Calu3 (cell line): ENCODE measurements at regions not wholly inside any gene's neighbourhood (a gene's known extent, or its start where the extent isn't known, plus 50 kb on each side); places are given as distances from the start of the nearest gene placed in this dataset.

Experiments used
- BruUV-seq: library from RNA; stranded (reverse); fragments of 400-500 nt; replicated peaks from 2 replicates; lab custom pipeline; 2021; lab: Mats Ljungman, UMichigan
- CTCF ChIA-PET: fragments of 300-600 bp; sonication (Branson Sonifier 250); formaldehyde crosslinking; loops from one replicate; lab custom pipeline; 2022; ENCODE audit warnings: antibody characterized with exemption; lab: Charles Lee
- DNase-seq: peaks from one replicate; pipeline ENCODE4 v3.0.0; 2022
- H3K27ac Mint-ChIP-seq: one replicate; pipeline ENCODE4 v1.8.0; 2022; ENCODE audit warnings: mixed read lengths; ENCODE audit not compliant: unreplicated experiment
- H3K27me3 Mint-ChIP-seq: one replicate; pipeline ENCODE4 v1.8.0; 2022; ENCODE audit warnings: mixed read lengths; ENCODE audit not compliant: unreplicated experiment
- H3K36me3 Mint-ChIP-seq: one replicate; pipeline ENCODE4 v1.8.0; 2022; ENCODE audit warnings: mild to moderate bottlenecking, moderate library complexity, mixed read lengths; ENCODE audit not compliant: insufficient read depth, unreplicated experiment
- H3K4me1 Mint-ChIP-seq: one replicate; pipeline ENCODE4 v1.8.0; 2022; ENCODE audit warnings: mild to moderate bottlenecking, low read depth, mixed read lengths; ENCODE audit not compliant: unreplicated experiment
- H3K4me3 Mint-ChIP-seq: one replicate; pipeline ENCODE4 v1.8.0; 2022; ENCODE audit warnings: mild to moderate bottlenecking, low read depth, moderate library complexity, mixed read lengths; ENCODE audit not compliant: unreplicated experiment
- H3K9me3 Mint-ChIP-seq: one replicate; pipeline ENCODE4 v1.8.0; 2022; ENCODE audit warnings: low read depth, mixed read lengths; ENCODE audit not compliant: unreplicated experiment
- intact Hi-C: fragments of 100-400 bp; cut with micrococcal nuclease; formaldehyde crosslinking; loops from one replicate; pipeline ENCODE4 v1.10.0; 2022; ENCODE audit not compliant: unreplicated experiment
- TF ChIP-seq, protein P1 (sequence below): fragments of 200-600 bp; IDR thresholded peaks from one replicate; pipeline ENCODE4 v1.8.0; 2022; ENCODE audit warnings: antibody characterized with exemption; ENCODE audit not compliant: unreplicated experiment

DNA sequence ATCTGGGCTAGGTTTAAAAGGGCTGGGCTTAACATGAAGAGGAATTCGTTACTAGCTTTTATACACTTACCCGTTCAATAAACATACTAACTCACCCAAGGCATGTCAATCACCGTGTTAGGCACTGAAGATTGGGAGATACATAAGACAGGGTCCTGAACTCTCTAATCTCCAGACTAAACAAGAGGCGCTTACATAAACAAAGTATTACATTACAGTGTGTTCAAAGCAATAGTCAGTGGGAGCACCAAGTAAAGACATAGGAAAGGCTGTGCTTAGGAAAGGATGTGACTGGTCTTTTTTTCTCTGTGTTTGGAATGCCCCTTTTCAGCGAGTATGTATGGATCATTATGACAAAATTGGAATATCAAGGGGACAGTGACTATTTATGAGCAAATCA, 203.6 kb upstream of the ADRA1B start:
- Mint-ChIP-seq H3K27me3 (no peaks in the 10 kb centered on the region), H3K4me1 (no peaks in the 10 kb centered on the region), H3K4me3 (no peak overlapping the region), H3K36me3 (no peaks in the 10 kb centered on the region), H3K9me3 (peaks cover 6% of the 10 kb centered on the region), H3K27ac (no peak overlapping the region)
- no peak for DNase-seq
- TF ChIP-seq, protein P1, sequence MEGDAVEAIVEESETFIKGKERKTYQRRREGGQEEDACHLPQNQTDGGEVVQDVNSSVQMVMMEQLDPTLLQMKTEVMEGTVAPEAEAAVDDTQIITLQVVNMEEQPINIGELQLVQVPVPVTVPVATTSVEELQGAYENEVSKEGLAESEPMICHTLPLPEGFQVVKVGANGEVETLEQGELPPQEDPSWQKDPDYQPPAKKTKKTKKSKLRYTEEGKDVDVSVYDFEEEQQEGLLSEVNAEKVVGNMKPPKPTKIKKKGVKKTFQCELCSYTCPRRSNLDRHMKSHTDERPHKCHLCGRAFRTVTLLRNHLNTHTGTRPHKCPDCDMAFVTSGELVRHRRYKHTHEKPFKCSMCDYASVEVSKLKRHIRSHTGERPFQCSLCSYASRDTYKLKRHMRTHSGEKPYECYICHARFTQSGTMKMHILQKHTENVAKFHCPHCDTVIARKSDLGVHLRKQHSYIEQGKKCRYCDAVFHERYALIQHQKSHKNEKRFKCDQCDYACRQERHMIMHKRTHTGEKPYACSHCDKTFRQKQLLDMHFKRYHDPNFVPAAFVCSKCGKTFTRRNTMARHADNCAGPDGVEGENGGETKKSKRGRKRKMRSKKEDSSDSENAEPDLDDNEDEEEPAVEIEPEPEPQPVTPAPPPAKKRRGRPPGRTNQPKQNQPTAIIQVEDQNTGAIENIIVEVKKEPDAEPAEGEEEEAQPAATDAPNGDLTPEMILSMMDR: no peak
- intact Hi-C loops: no loop called here
- no TSS peak for BruUV-seq
- CTCF ChIA-PET: interaction anchor here (1.0 kb wide), 2 partner anchors 23 to 38 kb away, joined by 3 read pairs; no protein-coding TSS in a partner anchor

DNA sequence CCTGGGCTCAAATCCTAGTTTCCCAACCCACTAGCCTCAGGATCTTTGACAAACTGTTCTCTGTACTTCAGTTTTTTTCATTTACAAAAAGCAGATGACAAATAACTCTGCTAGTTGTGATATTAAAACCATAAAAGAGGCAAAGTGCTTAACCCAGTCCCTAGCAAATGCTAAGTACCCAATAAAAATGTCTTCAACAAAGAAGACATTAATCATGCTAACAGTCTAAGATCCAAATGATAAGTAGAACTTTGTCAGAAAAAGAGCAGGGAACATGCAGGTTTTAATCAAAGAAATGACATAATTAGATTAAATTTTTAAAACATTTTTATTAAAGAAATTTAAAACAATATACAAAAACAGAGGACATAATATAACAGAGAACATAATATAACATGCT, 203.0 kb upstream of the ADRA1B start:
- CTCF ChIA-PET: interaction anchor here (1.0 kb wide), 1 partner anchor 23 kb away, joined by 3 read pairs; no protein-coding TSS in a partner anchor
- intact Hi-C loops: no loop called here
- DNase-seq: no peak
- H3K9me3 Mint-ChIP-seq: peaks cover 6% of the 10 kb centered on the region
- H3K27me3 Mint-ChIP-seq: no peaks in the 10 kb centered on the region
- no peak overlapping the region for H3K27ac Mint-ChIP-seq
- TF ChIP-seq, protein P1: no peak
- no peaks in the 10 kb centered on the region for H3K4me1 Mint-ChIP-seq
- no peaks in the 10 kb centered on the region for H3K36me3 Mint-ChIP-seq
- H3K4me3 Mint-ChIP-seq: no peak overlapping the region
- no TSS peak for BruUV-seq

DNA sequence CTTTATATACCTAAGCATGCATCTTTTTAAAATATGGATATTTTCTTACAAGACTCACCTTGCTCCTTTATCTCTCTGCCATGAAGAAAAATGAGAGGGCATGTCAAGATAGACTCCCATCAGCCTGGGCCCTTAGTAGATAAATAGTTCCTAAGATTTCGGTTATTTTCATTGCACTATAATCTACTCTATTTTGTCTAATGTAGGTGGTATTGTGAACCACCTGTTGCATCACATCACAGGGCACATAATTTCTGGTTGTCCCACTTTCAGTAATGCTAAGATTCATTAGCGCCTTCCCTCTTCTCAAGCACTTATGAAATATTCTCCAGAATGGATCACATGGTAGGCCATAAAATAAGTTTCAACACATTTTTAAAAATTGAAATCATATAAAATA, 202.5 kb upstream of the ADRA1B start:
- CTCF ChIA-PET: no interaction called here
- peaks cover 6% of the 10 kb centered on the region for H3K9me3 Mint-ChIP-seq
- intact Hi-C loops: no loop called here
- TF ChIP-seq, protein P1: no peak
- H3K4me1 Mint-ChIP-seq: no peaks in the 10 kb centered on the region
- no TSS peak for BruUV-seq
- H3K36me3 Mint-ChIP-seq: no peaks in the 10 kb centered on the region
- no peak overlapping the region for H3K4me3 Mint-ChIP-seq
- no peaks in the 10 kb centered on the region for H3K27me3 Mint-ChIP-seq
- no peak overlapping the region for H3K27ac Mint-ChIP-seq
- no peak for DNase-seq

DNA sequence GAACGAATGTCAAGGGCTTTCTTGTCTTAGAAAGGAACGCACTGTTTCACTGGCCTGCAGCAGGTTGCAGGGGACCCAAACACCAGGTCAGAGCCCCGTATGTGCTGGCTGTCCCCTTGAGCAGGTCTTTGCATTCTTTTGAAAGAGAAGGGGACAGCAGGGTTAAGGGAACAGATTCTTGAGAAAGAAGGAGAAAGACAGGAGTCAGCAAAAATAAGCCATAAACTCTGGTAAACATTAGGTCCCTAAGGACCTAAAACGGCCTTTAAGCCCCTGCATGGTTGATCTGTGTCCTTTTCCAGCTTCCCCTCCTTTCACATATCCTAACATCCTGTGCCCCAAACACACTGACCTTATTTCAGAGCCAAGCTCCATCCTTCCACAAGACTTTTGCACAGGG, 190.8 kb upstream of the ADRA1B start:
- no peaks in the 10 kb centered on the region for H3K9me3 Mint-ChIP-seq
- H3K36me3 Mint-ChIP-seq: no peaks in the 10 kb centered on the region
- no peaks in the 10 kb centered on the region for H3K4me1 Mint-ChIP-seq
- H3K27me3 Mint-ChIP-seq: peaks cover 14% of the 10 kb centered on the region
- H3K4me3 Mint-ChIP-seq: no peak overlapping the region
- CTCF ChIA-PET: no interaction called here
- TF ChIP-seq, protein P1: no peak
- intact Hi-C loops: no loop called here
- DNase-seq: no peak
- no TSS peak for BruUV-seq
- H3K27ac Mint-ChIP-seq: no peak overlapping the region
